ENCODE measurements at regions not wholly inside any gene's neighbourhood (a gene's known extent, or its start where the extent isn't known, plus 50 kb on each side); places are given as distances from the start of the nearest gene placed in this dataset.

DNA sequence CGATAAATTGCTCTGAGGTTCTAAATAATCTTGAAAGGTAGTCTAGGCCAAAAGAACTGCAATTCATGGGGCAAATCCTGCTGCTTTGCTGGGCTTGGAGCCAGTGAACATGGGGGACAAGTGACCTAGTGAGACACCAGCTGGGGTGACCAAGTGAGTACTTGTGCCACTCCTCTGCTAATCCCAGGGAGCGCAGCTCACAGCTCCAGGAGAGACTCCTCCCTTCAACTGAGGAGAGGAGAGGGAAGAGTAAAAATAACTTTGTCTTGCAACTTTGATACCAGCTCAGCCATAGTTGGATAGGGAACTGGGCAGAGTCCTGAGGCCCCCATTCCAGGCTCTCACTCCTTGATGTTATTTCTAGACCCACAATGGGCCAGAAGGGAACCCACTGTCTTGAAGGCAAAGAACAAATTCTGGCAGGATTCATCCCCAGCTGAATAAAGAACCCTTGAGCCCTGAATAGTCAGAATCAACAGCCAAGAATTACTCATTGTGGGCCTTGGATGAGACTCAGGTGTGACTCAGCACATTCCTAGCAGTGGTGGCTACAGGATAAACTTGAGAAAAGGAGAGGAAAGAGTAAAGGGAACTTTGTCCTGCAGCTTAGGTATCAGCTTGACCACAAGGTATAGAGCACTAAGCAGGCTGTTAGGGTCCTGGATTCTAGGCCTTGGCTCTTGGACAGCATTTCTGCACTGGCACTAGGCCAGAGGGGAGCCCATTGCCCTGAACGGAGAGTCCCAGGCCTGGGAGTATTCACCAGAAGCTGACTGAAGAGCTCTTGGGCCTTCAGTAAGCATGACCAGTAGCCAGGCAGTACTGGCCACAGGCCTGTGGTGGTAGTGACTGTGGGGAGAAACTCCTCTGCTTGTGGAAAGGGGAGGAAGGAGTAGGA, 288.3 kb upstream of the CDH18 start:
- peak; percentile 2 for DNase-seq (ENCODE audit: low read depth, low spot score)

DNA sequence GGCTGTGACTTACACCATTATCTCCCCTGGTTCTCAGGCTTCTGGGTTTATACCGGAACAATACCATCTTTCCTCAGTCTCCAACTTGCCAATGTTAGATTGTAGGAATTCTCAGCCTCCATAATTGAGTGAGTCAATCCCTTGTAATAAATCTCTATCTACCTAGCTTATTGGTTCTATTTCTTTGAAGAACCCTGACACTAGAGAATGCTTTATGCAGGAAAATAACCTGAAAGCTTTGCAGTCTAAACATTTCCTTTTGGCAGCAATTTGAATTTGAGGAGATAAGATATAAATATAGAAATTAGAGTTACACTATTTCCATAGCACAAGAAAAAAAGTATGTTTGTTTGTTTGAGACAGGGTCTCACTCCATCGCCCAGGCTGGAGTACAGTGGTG, 278.1 kb upstream of the CDH18 start:
- DNase-seq (ENCODE audit: low read depth, low spot score): no peak

DNA sequence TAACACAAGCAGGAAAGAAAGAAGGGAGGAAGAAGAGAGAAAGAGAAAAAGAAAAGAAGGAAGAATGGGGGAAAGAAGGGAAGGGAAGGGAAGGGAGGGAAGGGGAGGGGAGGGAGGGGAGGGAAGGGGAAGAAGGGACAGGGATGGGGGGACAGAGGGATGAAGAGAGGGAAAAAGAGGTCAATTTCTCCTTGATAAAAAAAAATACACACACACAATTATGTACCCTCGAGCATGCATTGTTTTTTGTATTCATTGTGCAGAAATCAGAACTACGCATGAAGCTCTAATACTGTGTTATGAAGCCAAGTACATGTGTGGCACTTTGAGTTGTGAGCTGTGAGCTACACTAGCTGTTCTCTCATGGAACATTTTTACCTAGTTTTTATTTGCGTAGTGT, 274.9 kb upstream of the CDH18 start:
- no peak for DNase-seq (ENCODE audit: low read depth, low spot score)

DNA sequence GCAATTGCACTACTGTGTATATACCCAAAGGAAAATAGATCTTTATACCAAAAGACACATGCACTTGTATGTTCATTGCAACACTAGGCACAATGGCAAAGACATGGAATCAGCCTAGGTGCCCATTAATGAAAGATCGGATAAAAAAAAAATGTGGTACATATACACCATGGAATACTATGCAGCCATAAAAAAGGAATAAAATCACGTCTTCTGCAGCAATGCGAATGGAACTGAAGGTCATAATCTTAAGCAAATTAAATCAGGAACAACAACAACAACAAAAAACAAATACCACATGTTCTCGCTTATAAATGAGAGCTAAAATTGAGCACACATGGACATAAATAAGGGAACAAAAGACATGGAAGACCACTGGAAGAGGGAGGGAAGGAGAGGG, 266.7 kb upstream of the CDH18 start:
- DNase-seq (ENCODE audit: low read depth, low spot score): no peak

DNA sequence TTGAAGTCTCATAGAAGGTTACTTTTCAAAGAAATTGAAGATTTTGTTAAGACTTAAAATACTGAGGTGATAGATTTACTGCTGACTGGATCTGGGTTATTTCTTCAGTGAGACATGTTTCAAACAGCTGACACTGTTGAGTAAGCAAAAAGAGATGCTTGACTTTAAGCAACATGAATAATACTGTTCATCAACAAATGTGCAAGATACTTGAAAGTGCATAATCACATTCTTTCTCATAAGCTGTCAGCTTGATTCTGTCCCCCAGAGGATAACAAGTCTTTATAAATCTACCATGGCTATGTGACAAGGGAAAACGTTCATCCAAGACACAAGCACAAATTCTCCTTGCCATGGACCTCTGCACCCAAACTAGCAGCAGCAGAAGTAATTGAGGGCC, 260.1 kb upstream of the CDH18 start:
- no peak for DNase-seq (ENCODE audit: low read depth, low spot score)

DNA sequence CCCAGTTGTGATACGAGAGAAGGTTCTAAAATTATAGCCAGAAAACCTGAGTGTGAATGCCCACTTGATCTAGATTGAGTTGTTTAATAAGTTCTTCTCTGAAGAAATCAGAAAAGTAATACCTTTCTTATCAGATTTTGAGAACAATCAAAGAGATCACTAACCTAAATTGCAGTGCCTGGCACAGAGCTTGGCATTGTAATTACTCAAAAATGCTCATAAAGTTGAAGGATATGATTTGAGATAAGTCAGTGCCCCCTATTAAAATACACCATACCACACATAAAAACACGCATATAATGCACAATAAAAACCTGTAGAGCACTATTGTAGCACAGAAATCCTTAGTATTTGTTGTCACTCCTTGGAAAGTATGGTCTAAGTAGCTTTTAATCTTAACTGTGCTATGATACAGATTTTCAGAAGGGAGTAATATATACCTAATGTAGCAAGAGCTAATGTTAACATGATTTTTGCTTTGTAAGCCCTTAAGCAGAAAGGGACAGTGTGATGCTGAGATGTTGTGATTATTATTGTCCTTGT, 257.5 kb upstream of the CDH18 start:
- DNase-seq (ENCODE audit: low read depth, low spot score): no peak

DNA sequence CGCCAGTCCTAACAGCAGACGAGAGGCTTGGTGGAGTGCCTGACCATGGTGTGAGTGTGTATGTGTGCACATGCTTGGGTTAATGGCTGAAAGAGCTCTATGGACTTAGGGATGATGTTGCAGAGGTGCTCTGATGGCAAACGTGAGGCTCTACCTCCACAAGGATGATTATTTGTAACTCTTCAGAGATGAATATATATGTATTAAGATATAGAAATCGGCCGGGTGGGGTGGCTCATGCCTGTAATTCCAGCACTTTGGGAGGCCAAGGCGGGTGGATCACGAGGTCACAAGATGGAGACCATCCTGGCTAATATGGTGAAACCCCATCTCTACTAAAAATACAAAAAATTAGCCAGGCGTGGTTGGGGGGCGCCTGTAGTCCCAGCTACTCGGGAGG, 253.4 kb upstream of the CDH18 start:
- no peak for DNase-seq (ENCODE audit: low read depth, low spot score)

DNA sequence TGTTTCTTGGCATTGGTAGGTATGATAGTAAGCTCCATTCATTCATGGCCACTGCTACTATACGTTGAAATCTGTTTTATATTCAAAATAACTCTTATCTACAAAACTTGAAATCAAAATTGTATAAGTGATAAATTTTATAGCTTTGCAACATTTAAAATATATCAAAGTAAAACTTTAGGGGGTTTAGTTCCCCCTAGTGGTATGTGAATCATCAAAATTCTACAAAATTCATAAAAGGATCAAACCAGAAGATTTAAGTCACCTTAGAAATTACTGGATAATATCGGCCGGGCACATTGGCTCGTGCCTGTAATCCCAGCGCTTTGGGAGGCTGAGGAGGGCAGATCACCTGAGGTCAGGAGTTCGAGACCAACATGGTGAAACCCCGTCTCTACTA, 243.0 kb upstream of the CDH18 start:
- no peak for DNase-seq (ENCODE audit: low read depth, low spot score)

DNA sequence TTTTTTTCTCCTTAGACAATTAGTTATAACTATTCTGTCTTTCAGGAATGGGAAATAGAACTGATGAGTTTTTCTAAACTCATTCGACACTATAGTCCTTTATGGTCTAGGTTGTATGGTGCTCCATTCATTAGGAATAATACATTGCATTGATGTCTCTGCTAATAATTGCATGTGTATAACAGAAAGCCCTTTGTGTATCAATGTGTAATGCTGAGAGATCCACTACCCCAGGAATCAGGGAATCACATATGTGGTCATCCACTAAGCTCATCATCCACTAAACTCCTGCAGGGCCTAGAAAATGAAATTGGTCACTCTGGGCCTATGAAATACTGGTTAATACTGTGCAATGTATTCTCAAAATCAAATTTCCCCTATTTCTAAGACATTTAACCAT, 242.0 kb upstream of the CDH18 start:
- DNase-seq (ENCODE audit: low read depth, low spot score): no peak

DNA sequence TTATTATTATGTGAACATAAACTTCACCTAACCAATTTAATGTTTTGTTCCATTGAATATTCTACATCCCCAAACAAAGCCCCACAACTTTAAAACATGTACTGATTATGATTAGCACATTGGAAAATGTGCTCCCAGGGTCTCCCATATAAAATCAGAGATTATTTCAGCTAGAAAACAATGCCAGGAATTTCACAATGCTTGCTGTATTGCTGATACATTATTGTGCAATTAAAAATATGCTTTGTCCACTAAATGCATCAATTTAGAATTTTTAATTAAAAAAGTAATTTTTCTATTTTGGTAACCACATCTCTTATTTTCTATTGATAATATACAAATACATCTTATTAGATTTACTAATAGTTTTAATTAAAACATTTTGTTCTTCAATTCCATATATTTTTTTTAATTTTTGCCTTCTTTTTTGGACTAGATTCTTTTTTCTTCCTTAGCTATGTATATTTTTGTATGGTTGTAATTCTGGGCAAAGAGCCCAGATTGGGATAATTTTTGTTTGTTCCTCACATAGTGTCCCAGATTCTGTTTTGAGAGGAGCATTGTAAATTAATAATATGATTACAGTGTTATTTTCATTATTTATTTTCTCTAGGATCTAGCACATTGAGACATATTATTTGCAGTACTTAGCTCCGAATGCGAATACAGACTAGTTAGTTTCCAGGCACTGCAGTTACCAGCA, 241.5 kb upstream of the CDH18 start:
- no peak for DNase-seq (ENCODE audit: low read depth, low spot score)

DNA sequence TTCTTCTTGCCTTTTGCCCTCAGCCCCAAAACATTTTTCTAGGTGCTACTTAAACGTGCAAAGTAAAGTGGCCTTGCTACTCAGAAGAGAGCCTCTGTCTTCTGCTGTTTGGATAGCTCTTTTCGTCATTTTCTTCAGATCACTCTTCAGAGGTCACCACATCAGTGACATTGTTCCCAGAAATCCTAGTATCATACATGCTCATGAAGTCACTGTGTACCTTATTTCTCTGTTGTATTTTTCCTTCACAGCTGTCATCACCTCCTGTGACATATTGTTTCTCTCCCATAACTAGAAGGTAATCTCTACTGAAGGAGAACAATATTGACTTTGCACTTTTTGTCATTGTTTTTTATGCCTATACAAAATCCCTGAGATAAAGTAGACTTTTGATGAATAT, 237.0 kb upstream of the CDH18 start:
- no peak for DNase-seq (ENCODE audit: low read depth, low spot score)

DNA sequence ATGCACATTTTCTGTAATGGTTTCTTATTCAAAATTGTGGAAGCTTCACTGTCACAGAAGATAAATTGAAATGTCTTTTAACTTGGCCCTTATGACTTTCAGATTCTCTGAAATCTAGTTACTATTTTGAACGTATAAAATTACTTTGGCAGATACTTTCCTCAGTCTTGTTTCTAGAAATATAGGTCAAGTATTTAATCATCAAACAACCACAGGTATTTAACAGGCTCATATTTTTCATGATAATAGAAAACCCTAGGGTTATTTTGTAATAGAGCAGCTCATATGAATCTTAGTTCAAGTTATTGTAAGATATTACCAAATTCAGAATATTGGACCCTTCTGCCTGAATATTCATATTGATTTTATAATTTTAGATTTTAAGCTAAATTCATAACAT, 236.0 kb upstream of the CDH18 start:
- no peak for DNase-seq (ENCODE audit: low read depth, low spot score)

DNA sequence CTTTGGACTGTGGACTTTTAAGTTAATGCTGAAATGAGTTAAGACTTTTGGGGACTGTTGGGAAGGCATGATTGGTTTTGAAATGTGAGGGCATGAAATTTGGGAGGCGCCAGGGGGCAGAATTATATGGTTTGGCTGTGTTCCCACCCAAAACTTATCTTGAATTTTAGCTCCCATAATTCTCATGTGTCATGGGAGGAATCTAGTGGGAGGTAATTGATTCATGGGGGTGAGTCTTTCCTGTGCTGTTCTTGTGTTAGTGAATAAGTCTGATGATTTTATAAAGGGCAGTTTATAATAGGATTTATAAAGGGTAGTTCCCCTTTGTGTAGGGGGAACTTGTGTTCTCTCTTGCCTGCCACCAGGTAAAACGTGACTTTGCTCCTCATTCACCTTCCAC, 235.5 kb upstream of the CDH18 start:
- DNase-seq (ENCODE audit: low read depth, low spot score): no peak

DNA sequence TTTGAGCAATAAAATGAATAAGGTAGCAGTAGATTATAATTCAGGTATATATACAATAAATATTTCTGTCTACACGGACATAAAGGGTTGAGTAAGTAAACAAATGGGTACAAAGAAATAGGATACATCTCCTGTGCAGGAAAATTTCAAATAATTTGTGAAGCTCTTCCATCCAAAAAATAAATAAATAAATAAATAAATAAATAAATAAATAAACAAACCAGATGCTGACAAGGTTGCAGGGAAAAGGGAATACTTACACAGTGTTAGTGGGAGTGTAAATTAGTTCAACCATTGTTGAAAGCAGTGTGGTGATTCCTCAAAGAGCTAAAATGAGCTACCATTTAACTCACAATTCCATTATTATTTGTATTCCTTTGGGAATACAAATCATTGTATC, 227.3 kb upstream of the CDH18 start:
- DNase-seq (ENCODE audit: low read depth, low spot score): no peak

DNA sequence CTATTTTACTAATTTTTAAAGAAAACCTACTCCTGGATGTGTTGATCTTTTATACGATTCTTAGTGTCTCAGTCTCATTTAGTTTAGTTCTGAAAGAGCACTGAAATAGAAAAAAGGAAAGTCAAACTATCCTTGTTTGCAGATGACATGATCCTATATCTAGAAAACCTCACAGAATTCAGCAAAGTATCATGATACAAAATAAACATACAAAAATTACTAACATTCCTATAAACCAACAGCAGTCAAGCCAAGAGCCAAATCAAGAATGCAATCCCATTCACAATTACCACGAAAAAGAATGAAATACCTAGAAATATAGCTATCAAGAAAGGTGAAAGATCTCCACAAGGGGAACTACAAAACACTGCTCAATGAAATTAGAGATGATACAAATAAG, 225.8 kb upstream of the CDH18 start:
- no peak for DNase-seq (ENCODE audit: low read depth, low spot score)

DNA sequence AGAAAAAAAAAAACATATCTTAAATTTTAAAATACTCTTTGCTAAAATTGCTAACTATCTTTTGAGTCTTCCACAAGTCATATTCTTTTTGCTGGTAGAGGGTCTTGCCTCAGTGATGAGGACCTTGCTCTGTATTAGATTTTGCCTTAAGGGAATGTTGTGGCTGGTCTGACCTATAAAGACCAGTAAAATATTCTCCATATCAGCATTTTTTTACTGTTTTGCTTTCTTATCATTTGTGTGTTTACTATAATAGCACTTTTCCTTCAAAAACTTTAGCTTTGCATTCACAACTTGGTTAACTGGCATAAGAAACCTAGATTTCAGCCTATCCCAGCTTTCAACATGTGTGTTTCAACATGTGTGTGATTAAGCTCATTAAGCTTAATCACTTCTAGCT, 224.7 kb upstream of the CDH18 start:
- DNase-seq (ENCODE audit: low read depth, low spot score): no peak

DNA sequence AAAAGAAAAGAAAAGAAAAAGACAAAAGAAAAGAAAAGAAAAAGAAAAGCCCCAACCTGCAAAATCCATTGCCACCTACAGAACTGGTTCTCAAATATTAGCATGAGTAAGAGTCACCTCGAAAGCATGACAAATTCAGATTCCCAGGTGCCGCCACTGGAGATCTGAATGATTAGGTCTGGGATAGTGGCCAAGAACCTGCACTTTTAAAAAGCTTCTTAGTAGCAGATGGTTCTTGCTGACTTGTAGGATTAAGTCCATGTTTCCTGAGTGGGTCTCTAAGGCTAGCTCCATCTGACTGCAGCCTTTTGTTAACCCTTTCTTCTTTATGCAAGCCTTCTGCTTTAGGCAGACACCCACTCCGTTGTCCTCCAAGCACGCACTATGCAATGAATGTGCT, 178.5 kb upstream of the CDH18 start:
- DNase-seq (ENCODE audit: low read depth, low spot score): no peak

DNA sequence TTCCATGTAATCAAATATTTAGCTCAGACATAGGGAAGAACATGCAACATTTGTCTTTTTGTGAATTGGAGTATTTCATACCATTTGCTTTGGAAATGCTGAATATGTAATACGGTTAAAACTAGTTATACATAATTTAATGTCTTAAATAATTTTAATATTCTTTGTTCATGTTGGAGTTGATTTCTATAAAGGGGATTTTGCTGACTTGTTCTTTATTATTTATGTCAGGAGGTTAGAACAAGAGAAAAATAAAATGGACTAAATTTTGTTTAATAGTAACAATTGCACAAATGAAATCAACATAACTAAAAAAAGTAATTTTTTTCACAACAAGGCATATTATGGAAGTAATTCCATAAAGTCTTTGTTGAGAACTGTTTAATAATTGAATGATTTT, 170.0 kb upstream of the CDH18 start:
- DNase-seq (ENCODE audit: low read depth, low spot score): no peak

DNA sequence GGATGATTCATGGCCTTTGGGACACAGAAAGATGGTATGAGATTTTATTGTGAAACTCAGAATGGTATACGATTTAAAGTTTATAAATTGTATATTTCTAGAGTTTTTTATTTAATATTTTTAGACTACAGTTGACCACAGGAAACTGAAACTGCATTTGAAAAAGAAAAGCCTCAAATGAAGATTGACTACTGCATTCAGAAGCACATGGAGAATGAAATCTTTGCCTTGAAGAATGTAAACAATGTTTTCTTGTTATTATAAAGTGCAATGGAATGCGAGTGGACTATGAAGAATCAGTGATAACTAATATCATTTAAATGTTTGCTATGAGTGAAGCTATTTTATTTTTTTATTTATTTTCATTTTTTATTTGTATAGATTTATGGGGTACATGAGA, 169.1 kb upstream of the CDH18 start:
- no peak for DNase-seq (ENCODE audit: low read depth, low spot score)

DNA sequence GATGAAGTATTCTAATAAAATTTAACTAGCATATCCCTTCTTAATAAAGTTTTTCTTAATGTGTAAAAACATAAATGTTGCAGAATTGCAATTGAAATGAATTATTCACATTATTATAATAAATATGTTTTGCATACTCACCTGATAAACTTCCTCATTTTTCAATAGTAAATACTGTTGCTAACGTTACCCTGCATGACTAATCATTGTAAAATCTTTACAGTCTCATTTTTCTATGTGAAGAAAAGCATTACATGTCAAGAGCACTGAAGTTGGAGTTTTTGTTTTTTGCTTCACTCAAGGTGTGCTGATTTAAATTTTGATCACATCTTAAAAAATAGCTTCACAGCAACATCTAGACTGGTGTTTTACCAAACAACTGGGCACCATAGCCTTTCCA, 157.2 kb upstream of the CDH18 start:
- DNase-seq (ENCODE audit: low read depth, low spot score): no peak

DNA sequence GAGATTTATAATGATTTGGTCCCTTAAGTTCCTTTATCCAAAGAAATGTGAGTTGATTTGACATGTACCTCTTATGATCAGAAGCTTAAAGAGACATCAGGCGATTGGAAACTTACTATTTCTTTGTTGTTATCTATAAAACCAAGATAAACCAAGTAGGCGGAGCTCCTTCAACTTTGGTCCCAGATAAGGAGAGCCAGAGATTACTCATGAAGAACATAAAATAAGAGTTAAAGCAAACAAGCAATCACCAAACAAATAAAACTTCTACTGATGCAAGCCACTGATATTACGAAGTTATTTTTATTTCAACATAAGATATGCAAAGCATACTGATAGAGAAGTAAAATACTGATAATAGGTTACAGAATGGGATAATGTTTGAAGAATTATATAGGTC, 141.5 kb upstream of the CDH18 start:
- DNase-seq (ENCODE audit: low read depth, low spot score): no peak

DNA sequence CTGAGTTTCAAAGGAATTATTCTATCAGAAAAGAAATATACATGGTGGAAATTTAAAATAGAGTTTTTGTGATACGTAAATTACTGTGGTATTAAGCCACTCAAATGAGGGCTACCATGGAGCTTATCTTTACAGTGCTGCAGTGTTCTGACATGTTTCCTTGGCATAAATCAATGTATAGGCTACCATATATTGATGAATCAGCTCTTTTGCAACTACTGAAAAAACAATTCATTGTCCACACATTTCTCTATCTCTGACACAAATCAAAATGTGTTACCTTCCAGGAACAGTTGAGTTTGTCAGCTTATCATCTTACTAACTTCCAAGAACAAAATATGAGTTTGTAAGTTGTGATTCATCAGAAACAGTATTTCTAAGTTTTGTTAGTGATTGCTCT, 140.3 kb upstream of the CDH18 start:
- DNase-seq (ENCODE audit: low read depth, low spot score): no peak

DNA sequence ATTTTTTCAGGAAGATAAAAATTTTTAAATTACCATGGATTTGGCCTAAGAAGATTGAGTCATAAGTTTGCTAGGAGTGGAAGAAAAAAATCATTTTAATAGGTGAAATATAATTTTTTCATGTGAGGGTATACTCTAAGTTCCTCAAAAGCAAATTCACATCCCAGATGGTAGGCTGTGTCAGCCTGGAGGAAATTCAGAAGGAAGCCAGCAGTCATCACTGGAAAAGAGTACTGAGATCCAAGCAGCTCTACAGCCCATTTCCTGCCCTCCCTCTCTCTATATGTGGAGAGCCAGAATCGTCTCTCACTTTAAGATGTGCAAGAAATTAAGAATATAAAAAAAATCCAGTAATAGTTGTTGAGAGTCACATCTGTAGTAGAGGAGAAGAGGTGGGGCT, 126.5 kb upstream of the CDH18 start:
- no peak for DNase-seq (ENCODE audit: low read depth, low spot score)

Measured in brain pericyte (primary cell).